Suprapubic skin (tissue), 4 donors: ENCODE measurements at regions not wholly inside any gene's neighbourhood (a gene's known extent, or its start where the extent isn't known, plus 50 kb on each side); places are given as distances from the start of the nearest gene placed in this dataset.
A peak's percentile ranks its signal among the peaks of the same experiment; 100 is the strongest.

Experiments used
- DNase-seq, 2 donors: peaks; one replicate each; pipeline ENCODE4 v3.0.0-alpha.2; 2019; ENCODE audit warnings: low spot score in 2 of 2
- H3K27ac ChIP-seq: fragments of 200-600 bp; sonication (generic); one replicate; pipeline ENCODE4 v1.5.1; 2019
- H3K27me3 ChIP-seq: fragments of 200-600 bp; sonication (generic); one replicate; pipeline ENCODE4 v1.5.1; 2019
- H3K36me3 ChIP-seq: fragments of 200-600 bp; sonication (generic); one replicate; pipeline ENCODE4 v1.5.1; 2019
- H3K4me1 ChIP-seq: fragments of 200-600 bp; sonication (generic); one replicate; pipeline ENCODE4 v1.5.1; 2019
- H3K4me3 ChIP-seq: fragments of 200-600 bp; sonication (generic); one replicate; pipeline ENCODE4 v1.5.1; 2019; ENCODE audit warnings: mild to moderate bottlenecking
- H3K9me3 ChIP-seq: fragments of 200-600 bp; sonication (generic); one replicate; pipeline ENCODE4 v1.5.1; 2019
- EP300 ChIP-seq: sonication (generic); formaldehyde crosslinking; IDR thresholded peaks from one replicate; pipeline ENCODE4 v1.6.1; 2017; ENCODE audit warnings: antibody characterized with exemption
- POLR2A ChIP-seq, 2 donors: fragments of 450-650 bp; IDR thresholded peaks; one replicate each; pipeline ENCODE4 v1.6.1; 2017; ENCODE audit warnings: antibody characterized with exemption in 2 of 2, mild to moderate bottlenecking in 2 of 2, moderate library complexity in 2 of 2
- POLR2AphosphoS5 ChIP-seq, 3 donors: sonication (generic); formaldehyde crosslinking; IDR thresholded peaks; one replicate each; pipeline ENCODE4 v1.6.1; 2017; ENCODE audit warnings: antibody characterized with exemption in 3 of 3
- WGBS: methylation state at CpG from one replicate; pipeline ENCODE4 v1.1.5; 2018; 5-methylcytosine and 5-hydroxymethylcytosine counted together
- TF ChIP-seq, protein P1 (sequence below), 2 donors: fragments of 200-600 bp in 1 of 2; fragments of 450-650 bp in 1 of 2; sonication (generic) in 1 of 2; IDR thresholded peaks; one replicate each; pipeline ENCODE4 v1.5.1; 2016 to 2019; ENCODE audit warnings: antibody characterized with exemption in 2 of 2, mild to moderate bottlenecking in 1 of 2, moderate library complexity in 1 of 2

DNA sequence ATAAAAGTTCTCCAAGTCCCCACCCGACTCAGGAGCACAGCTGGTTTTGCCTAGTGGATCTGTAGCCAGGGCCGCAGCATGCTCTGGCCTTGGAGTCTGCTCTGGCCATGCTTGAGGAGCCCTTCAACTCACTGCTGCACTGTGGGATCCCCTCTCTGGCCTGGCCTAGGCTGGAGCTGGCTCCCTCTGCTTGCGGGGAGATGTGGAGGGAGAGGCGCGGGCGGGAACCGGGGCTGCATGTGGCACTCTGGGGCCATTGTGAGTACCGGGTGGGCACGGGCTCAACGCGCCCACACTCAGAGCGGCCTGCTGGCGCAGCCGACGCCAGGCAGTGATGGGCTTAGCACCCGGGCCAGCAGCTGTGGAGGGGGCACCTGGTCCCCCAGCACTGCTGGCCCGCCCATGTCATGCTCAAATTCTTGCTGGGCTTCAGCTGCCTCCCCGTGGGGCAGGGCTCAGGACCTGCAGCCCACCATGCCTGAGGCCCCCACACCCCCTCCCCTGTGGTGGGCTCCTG is 57.0 kb upstream of the ATP12A start:
- H3K36me3 ChIP-seq, result no peaks in the 10 kb centered on the region
- H3K4me1 ChIP-seq, result no peaks in the 10 kb centered on the region
- 100% methylated on average over 2 of the region's 18 CpGs for WGBS
- no peak overlapping the region for H3K4me3 ChIP-seq
- TF ChIP-seq EP300, result no peak
- no peak for DNase-seq
- H3K9me3 ChIP-seq, result no peaks in the 10 kb centered on the region
- no peak overlapping the region for H3K27ac ChIP-seq
- no peaks in the 10 kb centered on the region for H3K27me3 ChIP-seq

DNA sequence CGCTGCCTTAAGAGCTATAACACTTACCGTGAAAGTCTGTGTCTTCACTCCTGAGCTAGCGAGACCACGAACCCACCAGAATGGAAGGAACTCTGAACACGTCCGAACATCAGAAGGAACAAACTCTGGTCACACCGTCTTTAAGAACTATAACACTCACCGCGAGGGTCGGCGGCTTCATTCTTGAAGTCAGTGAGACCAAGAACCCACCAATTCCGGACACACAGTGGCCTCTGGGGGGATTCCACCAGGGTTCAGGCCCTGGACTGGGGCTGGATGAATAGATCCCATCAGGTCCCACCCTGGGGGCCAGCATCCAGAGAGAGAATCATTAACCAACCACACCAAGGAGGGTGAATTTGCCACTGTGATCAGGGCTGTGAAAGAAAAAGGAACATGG is 55.8 kb upstream of the ATP12A start:
- Histone ChIP-seq H3K27me3 (no peaks in the 10 kb centered on the region), H3K9me3 (no peaks in the 10 kb centered on the region), H3K36me3 (no peaks in the 10 kb centered on the region), H3K27ac (no peak overlapping the region), H3K4me3 (no peak overlapping the region), H3K4me1 (no peaks in the 10 kb centered on the region)
- DNase-seq, result no peak
- 82% methylated on average over 12 of the region's 12 CpGs for WGBS
- TF ChIP-seq EP300, result no peak
- no peak for TF ChIP-seq POLR2AphosphoS5 (IDR thresholded peaks at IDR 0.05)
- no peak for TF ChIP-seq POLR2A (IDR thresholded peaks at IDR 0.05)
- TF ChIP-seq, protein P1, sequence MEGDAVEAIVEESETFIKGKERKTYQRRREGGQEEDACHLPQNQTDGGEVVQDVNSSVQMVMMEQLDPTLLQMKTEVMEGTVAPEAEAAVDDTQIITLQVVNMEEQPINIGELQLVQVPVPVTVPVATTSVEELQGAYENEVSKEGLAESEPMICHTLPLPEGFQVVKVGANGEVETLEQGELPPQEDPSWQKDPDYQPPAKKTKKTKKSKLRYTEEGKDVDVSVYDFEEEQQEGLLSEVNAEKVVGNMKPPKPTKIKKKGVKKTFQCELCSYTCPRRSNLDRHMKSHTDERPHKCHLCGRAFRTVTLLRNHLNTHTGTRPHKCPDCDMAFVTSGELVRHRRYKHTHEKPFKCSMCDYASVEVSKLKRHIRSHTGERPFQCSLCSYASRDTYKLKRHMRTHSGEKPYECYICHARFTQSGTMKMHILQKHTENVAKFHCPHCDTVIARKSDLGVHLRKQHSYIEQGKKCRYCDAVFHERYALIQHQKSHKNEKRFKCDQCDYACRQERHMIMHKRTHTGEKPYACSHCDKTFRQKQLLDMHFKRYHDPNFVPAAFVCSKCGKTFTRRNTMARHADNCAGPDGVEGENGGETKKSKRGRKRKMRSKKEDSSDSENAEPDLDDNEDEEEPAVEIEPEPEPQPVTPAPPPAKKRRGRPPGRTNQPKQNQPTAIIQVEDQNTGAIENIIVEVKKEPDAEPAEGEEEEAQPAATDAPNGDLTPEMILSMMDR (IDR thresholded peaks at IDR 0.05), result no peak

DNA sequence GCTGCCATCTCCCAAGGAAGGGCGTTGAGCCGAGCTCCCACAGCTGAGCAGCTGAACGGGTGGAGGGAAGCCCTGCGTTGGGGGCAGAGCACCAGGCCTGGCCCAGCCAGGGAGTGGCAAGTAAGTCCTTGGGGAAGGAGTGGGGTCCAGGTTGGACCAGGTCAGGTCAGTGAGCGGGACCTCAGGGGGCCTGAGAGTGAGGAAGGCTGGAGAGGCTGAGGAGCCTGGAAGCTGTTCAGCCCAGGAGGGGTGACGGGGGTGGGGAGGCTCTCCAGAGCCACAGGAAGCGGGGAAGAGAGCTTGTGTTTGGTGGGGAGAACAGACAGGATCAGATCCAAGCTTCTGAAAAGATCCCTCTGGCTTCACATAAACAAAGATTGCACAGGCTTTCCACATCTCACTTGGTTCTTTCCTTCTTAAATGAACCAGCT is 55.4 kb upstream of the ATP12A start:
- H3K4me3 ChIP-seq, result no peak overlapping the region
- no peaks in the 10 kb centered on the region for H3K27me3 ChIP-seq
- TF ChIP-seq POLR2A (IDR thresholded peaks at IDR 0.05), result no peak
- no peak for TF ChIP-seq POLR2AphosphoS5 (IDR thresholded peaks at IDR 0.05)
- TF ChIP-seq, protein P1 (IDR thresholded peaks at IDR 0.05), result no peak
- no peak for TF ChIP-seq EP300
- H3K27ac ChIP-seq, result no peak overlapping the region
- H3K9me3 ChIP-seq, result no peaks in the 10 kb centered on the region
- 82% methylated on average over 7 of the region's 7 CpGs for WGBS
- DNase-seq, result no peak
- no peaks in the 10 kb centered on the region for H3K36me3 ChIP-seq
- H3K4me1 ChIP-seq, result no peaks in the 10 kb centered on the region

DNA sequence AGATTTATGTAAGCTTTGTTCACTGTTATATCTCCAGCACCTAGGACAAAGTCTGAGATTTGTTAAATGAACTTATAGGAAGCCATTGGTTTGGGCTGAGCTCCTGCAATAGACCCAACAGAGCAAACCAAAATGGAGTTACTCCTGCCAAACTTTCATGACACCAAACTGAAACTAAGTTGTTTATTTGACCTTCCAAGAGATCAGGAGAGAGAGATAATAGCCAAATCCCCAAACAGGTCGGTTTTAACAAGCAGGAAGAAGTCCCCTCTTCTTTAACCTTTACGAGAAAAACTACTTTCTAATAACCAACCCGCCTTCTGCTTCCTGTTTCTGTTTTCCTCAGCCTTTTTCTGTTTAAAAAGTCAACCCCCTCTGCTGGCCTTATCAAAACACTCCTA is 54.9 kb upstream of the ATP12A start:
- no peak overlapping the region for H3K4me3 ChIP-seq
- H3K27ac ChIP-seq, result no peak overlapping the region
- H3K9me3 ChIP-seq, result no peaks in the 10 kb centered on the region
- no peaks in the 10 kb centered on the region for H3K27me3 ChIP-seq
- DNase-seq, result no peak
- no peaks in the 10 kb centered on the region for H3K36me3 ChIP-seq
- no peak for TF ChIP-seq POLR2A (IDR thresholded peaks at IDR 0.05)
- TF ChIP-seq EP300, result no peak
- TF ChIP-seq, protein P1 (IDR thresholded peaks at IDR 0.05), result no peak
- no peak for TF ChIP-seq POLR2AphosphoS5 (IDR thresholded peaks at IDR 0.05)
- WGBS, result 59% methylated on average over 3 of the region's 3 CpGs
- H3K4me1 ChIP-seq, result no peaks in the 10 kb centered on the region

DNA sequence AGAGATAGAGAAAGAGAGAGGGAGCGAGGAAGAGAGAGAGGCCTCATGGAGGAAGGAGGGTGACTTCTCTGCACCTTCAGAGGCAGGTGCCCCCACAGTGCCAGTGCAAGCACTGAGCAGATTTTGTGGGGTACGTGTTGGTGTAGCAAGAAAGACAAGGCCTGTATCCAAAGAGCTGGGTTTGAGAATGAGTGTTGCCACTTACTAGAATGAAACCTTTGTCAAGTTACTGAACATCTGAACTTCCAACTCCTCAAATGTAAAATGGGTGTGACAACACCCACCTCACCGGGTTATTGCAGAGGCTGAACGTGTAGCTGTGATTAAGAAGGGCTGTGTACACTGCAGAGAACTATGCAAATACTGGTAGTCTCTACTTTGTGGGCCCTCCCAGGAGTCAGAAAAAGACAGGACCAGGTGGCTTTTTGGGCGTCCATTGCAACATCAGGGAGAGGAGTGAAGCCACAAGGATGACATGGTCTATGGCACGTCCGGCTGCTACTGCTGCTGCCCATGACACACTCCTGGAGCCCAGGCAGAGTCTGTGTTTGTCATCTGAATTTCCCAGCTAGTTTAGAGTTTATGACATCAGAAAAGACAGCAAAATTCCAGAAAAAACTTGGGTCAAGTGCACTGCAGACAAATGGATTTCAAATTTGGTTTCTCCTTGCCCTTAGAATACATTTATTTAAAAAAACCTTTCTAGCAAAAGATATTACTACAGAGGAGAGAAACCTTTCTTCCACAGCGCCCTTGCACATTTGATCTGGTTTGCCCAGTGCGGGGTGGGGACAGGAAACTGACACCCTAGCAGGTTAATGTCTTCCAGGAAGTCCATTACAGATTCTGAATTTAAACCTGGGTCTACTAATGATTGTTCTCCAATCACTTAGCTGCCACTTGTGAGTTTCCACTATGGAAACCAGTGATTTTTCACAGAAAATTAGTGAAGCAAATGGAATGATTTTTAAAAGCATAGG is 54.0 kb upstream of the ATP12A start:
- 86% methylated on average over 9 of the region's 9 CpGs for WGBS
- peak in 1 of 2 donors; percentile 18 for DNase-seq
- H3K36me3 ChIP-seq, result no peaks in the 10 kb centered on the region
- no peak overlapping the region for H3K27ac ChIP-seq
- H3K9me3 ChIP-seq, result no peaks in the 10 kb centered on the region
- H3K27me3 ChIP-seq, result no peaks in the 10 kb centered on the region
- no peak overlapping the region for H3K4me3 ChIP-seq
- no peaks in the 10 kb centered on the region for H3K4me1 ChIP-seq
- TF ChIP-seq POLR2AphosphoS5 (IDR thresholded peaks at IDR 0.05) (no peak), EP300 (no peak), POLR2A (IDR thresholded peaks at IDR 0.05) (no peak)
- TF ChIP-seq, protein P1 (IDR thresholded peaks at IDR 0.05), result no peak
